K562 (cell line): ENCODE measurements at regions not wholly inside any gene's neighbourhood (a gene's known extent, or its start where the extent isn't known, plus 50 kb on each side); places are given as distances from the start of the nearest gene placed in this dataset.

ENCODE experiments used
- ILF3 ChIP-seq: fragments of 450-650 bp; IDR thresholded peaks from 2 replicates; pipeline ENCODE4 v1.6.1; 2018; ENCODE audit warnings: antibody characterized with exemption, mild to moderate bottlenecking, moderate library complexity, borderline replicate concordance
- MAZ ChIP-seq, 2 experiments: fragments of 450-650 bp in 1 of 2; sonication (generic) in 1 of 2; formaldehyde crosslinking; IDR thresholded peaks in 1 of 2; conservative IDR thresholded peaks in 1 of 2; 2 replicates each; pipeline versions ENCODE4 v1.4.0 to v1.5.0; 2020; ENCODE audit warnings: mild to moderate bottlenecking in 1 of 2, missing genetic modification reagents in 1 of 2
- REST ChIP-seq, 2 experiments: fragments of 450-650 bp; formaldehyde crosslinking in 1 of 2; IDR thresholded peaks; 2 replicates each; pipeline versions ENCODE4 v1.4.0 to v1.6.1; 2014 to 2020; ENCODE audit warnings: mild to moderate bottlenecking in 2 of 2, borderline replicate concordance in 1 of 2, low read depth in 1 of 2
- STAT5A ChIP-seq: IDR thresholded peaks from 2 replicates; pipeline ENCODE4 v1.6.1; 2012; ENCODE audit warnings: low read length, inconsistent platforms, borderline replicate concordance
- ZFP36 ChIP-seq: fragments of 150-350 bp; IDR thresholded peaks from 2 replicates; pipeline ENCODE4 v1.6.1; 2018; ENCODE audit warnings: low read length, low read depth; ENCODE audit not compliant: partially characterized antibody
- ZNF384 ChIP-seq: IDR thresholded peaks from 2 replicates; pipeline ENCODE4 v1.6.1; 2012; ENCODE audit warnings: low read depth, low read length, improper control_type of control experiment
- ZNF766 ChIP-seq: fragments of 200-800 bp; sonication (Bioruptor generic); conservative IDR thresholded peaks from 2 replicates; pipeline ENCODE4 v1.6.1; 2016; ENCODE audit warnings: missing genetic modification characterization, missing compliant biosample characterization
- TF ChIP-seq, protein P1 (sequence below): fragments of 200-800 bp; sonication (Bioruptor generic); IDR thresholded peaks from 2 replicates; pipeline ENCODE4 v1.6.1; 2017; ENCODE audit warnings: missing genetic modification characterization, missing compliant biosample characterization
- TF ChIP-seq, protein P2 (sequence below): sonication (generic); formaldehyde crosslinking; IDR thresholded peaks from 2 replicates; pipeline ENCODE4 v1.8.0; 2022; ENCODE audit warnings: mild to moderate bottlenecking, missing genetic modification reagents
- TF ChIP-seq, protein P3 (sequence below), 2 experiments: fragments of 450-650 bp; IDR thresholded peaks; 2 replicates each; pipeline ENCODE4 v1.6.1; 2018; ENCODE audit warnings: mild to moderate bottlenecking in 2 of 2, low read depth in 1 of 2; ENCODE audit not compliant: partially characterized antibody in 2 of 2

GRCh38 chr18:1092228-1092627, 187.6 kb downstream of the ADCYAP1 start (continued):
- TF ChIP-seq, protein P1, sequence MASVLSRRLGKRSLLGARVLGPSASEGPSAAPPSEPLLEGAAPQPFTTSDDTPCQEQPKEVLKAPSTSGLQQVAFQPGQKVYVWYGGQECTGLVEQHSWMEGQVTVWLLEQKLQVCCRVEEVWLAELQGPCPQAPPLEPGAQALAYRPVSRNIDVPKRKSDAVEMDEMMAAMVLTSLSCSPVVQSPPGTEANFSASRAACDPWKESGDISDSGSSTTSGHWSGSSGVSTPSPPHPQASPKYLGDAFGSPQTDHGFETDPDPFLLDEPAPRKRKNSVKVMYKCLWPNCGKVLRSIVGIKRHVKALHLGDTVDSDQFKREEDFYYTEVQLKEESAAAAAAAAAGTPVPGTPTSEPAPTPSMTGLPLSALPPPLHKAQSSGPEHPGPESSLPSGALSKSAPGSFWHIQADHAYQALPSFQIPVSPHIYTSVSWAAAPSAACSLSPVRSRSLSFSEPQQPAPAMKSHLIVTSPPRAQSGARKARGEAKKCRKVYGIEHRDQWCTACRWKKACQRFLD (CRISPR knock-in tag) = no peak
- TF ChIP-seq ILF3 (no peak), STAT5A (no peak), ZNF766 (CRISPR knock-in tag) (0 out of 2 replicates have a peak, but pooled peaks have one; percentile 40), ZNF384 (peak; percentile 96), REST (IDR thresholded peaks at IDR 0.05; ENCODE audit: borderline replicate concordance) (peak; percentile 99), REST (CRISPR knock-in tag; IDR thresholded peaks at IDR 0.05; ENCODE audit: low read depth) (peak; percentile 97), ZFP36 (no peak), MAZ (CRISPR knock-in tag; conservative IDR thresholded peaks at IDR 0.05 in 1 of 2, IDR thresholded peaks at IDR 0.05 in 1 of 2) (0 out of 4 replicates have a peak, but pooled peaks of 1 of the 2 experiments have one; percentile 42)
- TF ChIP-seq, protein P2, sequence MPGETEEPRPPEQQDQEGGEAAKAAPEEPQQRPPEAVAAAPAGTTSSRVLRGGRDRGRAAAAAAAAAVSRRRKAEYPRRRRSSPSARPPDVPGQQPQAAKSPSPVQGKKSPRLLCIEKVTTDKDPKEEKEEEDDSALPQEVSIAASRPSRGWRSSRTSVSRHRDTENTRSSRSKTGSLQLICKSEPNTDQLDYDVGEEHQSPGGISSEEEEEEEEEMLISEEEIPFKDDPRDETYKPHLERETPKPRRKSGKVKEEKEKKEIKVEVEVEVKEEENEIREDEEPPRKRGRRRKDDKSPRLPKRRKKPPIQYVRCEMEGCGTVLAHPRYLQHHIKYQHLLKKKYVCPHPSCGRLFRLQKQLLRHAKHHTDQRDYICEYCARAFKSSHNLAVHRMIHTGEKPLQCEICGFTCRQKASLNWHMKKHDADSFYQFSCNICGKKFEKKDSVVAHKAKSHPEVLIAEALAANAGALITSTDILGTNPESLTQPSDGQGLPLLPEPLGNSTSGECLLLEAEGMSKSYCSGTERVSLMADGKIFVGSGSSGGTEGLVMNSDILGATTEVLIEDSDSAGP = no peak
- TF ChIP-seq, protein P3, sequence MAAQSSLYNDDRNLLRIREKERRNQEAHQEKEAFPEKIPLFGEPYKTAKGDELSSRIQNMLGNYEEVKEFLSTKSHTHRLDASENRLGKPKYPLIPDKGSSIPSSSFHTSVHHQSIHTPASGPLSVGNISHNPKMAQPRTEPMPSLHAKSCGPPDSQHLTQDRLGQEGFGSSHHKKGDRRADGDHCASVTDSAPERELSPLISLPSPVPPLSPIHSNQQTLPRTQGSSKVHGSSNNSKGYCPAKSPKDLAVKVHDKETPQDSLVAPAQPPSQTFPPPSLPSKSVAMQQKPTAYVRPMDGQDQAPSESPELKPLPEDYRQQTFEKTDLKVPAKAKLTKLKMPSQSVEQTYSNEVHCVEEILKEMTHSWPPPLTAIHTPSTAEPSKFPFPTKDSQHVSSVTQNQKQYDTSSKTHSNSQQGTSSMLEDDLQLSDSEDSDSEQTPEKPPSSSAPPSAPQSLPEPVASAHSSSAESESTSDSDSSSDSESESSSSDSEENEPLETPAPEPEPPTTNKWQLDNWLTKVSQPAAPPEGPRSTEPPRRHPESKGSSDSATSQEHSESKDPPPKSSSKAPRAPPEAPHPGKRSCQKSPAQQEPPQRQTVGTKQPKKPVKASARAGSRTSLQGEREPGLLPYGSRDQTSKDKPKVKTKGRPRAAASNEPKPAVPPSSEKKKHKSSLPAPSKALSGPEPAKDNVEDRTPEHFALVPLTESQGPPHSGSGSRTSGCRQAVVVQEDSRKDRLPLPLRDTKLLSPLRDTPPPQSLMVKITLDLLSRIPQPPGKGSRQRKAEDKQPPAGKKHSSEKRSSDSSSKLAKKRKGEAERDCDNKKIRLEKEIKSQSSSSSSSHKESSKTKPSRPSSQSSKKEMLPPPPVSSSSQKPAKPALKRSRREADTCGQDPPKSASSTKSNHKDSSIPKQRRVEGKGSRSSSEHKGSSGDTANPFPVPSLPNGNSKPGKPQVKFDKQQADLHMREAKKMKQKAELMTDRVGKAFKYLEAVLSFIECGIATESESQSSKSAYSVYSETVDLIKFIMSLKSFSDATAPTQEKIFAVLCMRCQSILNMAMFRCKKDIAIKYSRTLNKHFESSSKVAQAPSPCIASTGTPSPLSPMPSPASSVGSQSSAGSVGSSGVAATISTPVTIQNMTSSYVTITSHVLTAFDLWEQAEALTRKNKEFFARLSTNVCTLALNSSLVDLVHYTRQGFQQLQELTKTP (IDR thresholded peaks at IDR 0.05; ENCODE audit: low read depth in 1 of 2, partially characterized antibody in 2 of 2) = peak in 1 of 2 experiments; percentile 57
